H1 (cell line): ENCODE measurements at regions not wholly inside any gene's neighbourhood (a gene's known extent, or its start where the extent isn't known, plus 50 kb on each side); places are given as distances from the start of the nearest gene placed in this dataset.

Source experiments
- CTCF ChIA-PET: fragments of 300-600 bp; sonication (Branson Sonifier 250); formaldehyde crosslinking; loops from one replicate; lab custom pipeline; 2021; ENCODE audit not compliant: partially characterized antibody; lab: Charles Lee
- POLR2A ChIA-PET: fragments of 300-600 bp; sonication (Branson Sonifier 250); formaldehyde crosslinking; loops from one replicate; lab custom pipeline; 2021; ENCODE audit warnings: inconsistent platforms; ENCODE audit not compliant: partially characterized antibody; lab: Charles Lee
- DNase-seq, 2 experiments: peaks; one replicate each; pipeline versions ENCODE4 v3.0.0 to v3.0.0-alpha.2; 2010 to 2022; ENCODE audit warnings: low spot score in 2 of 2, low read depth in 1 of 2, mixed read lengths in 1 of 2
- FAIRE-seq: peaks from 2 replicates; lab custom pipeline; 2011; peaks lifted over from hg19 to GRCh38; lab: Jason Lieb, UNC
- H2AFZ ChIP-seq: 2 replicates; pipeline ENCODE4 v1.8.1; 2012; ENCODE audit warnings: low read length, inconsistent platforms
- H2AK5ac ChIP-seq: 2 replicates; pipeline ENCODE4 v1.6.1; 2013; ENCODE audit warnings: low read depth, low read length
- H2BK120ac ChIP-seq: replicated peaks from 2 replicates; pipeline ENCODE3; 2013; ENCODE audit warnings: low read depth, low read length, inconsistent platforms
- H2BK12ac ChIP-seq: 2 replicates; pipeline ENCODE4 v1.6.1; 2013; ENCODE audit warnings: low read depth, low read length
- H2BK15ac ChIP-seq: 2 replicates; pipeline ENCODE4 v1.6.1; 2013; ENCODE audit warnings: low read length
- H2BK20ac ChIP-seq: 2 replicates; pipeline ENCODE4 v1.6.1; 2013; ENCODE audit warnings: low read length
- H2BK5ac ChIP-seq: 2 replicates; pipeline ENCODE4 v1.6.1; 2013; ENCODE audit warnings: low read depth, low read length
- H3K14ac ChIP-seq: 2 replicates; pipeline ENCODE4 v1.6.1; 2013; ENCODE audit warnings: inconsistent platforms; ENCODE audit not compliant: insufficient read length
- H3K18ac ChIP-seq: 2 replicates; pipeline ENCODE4 v1.6.1; 2013; ENCODE audit warnings: low read length; ENCODE audit errors: extremely low read depth
- H3K23ac ChIP-seq: 2 replicates; pipeline ENCODE4 v1.6.1; 2013; ENCODE audit warnings: inconsistent platforms; ENCODE audit not compliant: insufficient read length
- H3K23me2 ChIP-seq: 2 replicates; pipeline ENCODE4 v1.6.1; 2013; ENCODE audit warnings: low read depth, low read length
- H3K27ac ChIP-seq: 2 replicates; pipeline ENCODE4 v1.6.1; 2011; ENCODE audit warnings: low read depth, low read length, inconsistent platforms
- H3K27me3 ChIP-seq, 4 experiments: replicated peaks in 1 of 4; 1 replicate in 1 of 4; 2 replicates in 3 of 4; pipeline versions ENCODE4 v1.6.1 to v1.8.1; 2011 to 2013; ENCODE audit warnings: low read length in 3 of 4, mild to moderate bottlenecking in 3 of 4, inconsistent platforms in 2 of 4, mixed read lengths in 2 of 4, moderate library complexity in 1 of 4; ENCODE audit not compliant: control insufficient read depth in 3 of 4, insufficient read depth in 3 of 4; ENCODE audit errors: extremely low read depth in 1 of 4
- H3K36me3 ChIP-seq, 4 experiments: 2 replicates each; pipeline versions ENCODE4 v1.6.1 to v1.8.1; 2011 to 2013; ENCODE audit warnings: mild to moderate bottlenecking in 4 of 4, low read length in 3 of 4, moderate library complexity in 2 of 4, control low read depth in 1 of 4, inconsistent platforms in 1 of 4; ENCODE audit not compliant: insufficient read depth in 4 of 4, control insufficient read depth in 2 of 4
- H3K4ac ChIP-seq: replicated peaks from 2 replicates; pipeline ENCODE3; 2013; ENCODE audit warnings: low read length, low read depth, mixed read lengths, inconsistent platforms; ENCODE audit not compliant: insufficient read length
- H3K4me1 ChIP-seq, 4 experiments: replicated peaks in 1 of 4; 1 replicate in 1 of 4; 2 replicates in 3 of 4; pipeline versions ENCODE4 v1.6.1 to v1.8.1; 2011 to 2013; ENCODE audit warnings: low read length in 3 of 4, inconsistent platforms in 2 of 4, mixed read lengths in 1 of 4; ENCODE audit not compliant: insufficient read depth in 4 of 4, control insufficient read depth in 3 of 4
- H3K4me2 ChIP-seq, 2 experiments: 2 replicates each; pipeline versions ENCODE4 v1.6.1 to v1.8.1; 2011 to 2013; ENCODE audit warnings: low read depth in 2 of 2, low read length in 2 of 2, control low read depth in 1 of 2, inconsistent platforms in 1 of 2, mild to moderate bottlenecking in 1 of 2; ENCODE audit not compliant: insufficient read depth in 1 of 2
- H3K4me3 ChIP-seq, 4 experiments: fragments of 200-600, 300-600 bp in 1 of 4; sonication (generic), shearing (Covaris generic), sonication (Bioruptor Twin) in 1 of 4; 2 replicates each; pipeline versions ENCODE4 v1.5.1 to v1.8.1; 2011 to 2016; ENCODE audit warnings: low read length in 4 of 4, low read depth in 3 of 4, control low read depth in 2 of 4, inconsistent platforms in 2 of 4, mild to moderate bottlenecking in 2 of 4, mixed read lengths in 1 of 4, moderate library complexity in 1 of 4; ENCODE audit not compliant: insufficient read depth in 2 of 4; ENCODE audit errors: extremely low read depth in 1 of 4
- H3K56ac ChIP-seq: replicated peaks from 2 replicates; pipeline ENCODE3; 2013; ENCODE audit warnings: low read depth, mild to moderate bottlenecking, mixed read lengths, low read length, inconsistent platforms; ENCODE audit not compliant: insufficient read length
- H3K79me1 ChIP-seq: 2 replicates; pipeline ENCODE4 v1.6.1; 2013; ENCODE audit warnings: low read depth, low read length, control low read depth
- H3K79me2 ChIP-seq, 2 experiments: 2 replicates each; pipeline versions ENCODE4 v1.6.1 to v1.8.1; 2012 to 2013; ENCODE audit warnings: low read length in 2 of 2, mild to moderate bottlenecking in 2 of 2, inconsistent platforms in 1 of 2; ENCODE audit not compliant: insufficient read depth in 2 of 2, control insufficient read depth in 1 of 2
- H3K9ac ChIP-seq, 4 experiments: replicated peaks in 1 of 4; 1 replicate in 1 of 4; 2 replicates in 3 of 4; pipeline versions ENCODE4 v1.6.1 to v1.8.1; 2011 to 2013; ENCODE audit warnings: low read depth in 3 of 4, low read length in 3 of 4, control low read depth in 2 of 4, mild to moderate bottlenecking in 2 of 4, moderate library complexity in 2 of 4, inconsistent platforms in 1 of 4; ENCODE audit errors: extremely low read depth in 1 of 4
- H3K9me3 ChIP-seq, 2 experiments: 2 replicates each; pipeline versions ENCODE4 v1.6.1 to v1.8.1; 2012 to 2013; ENCODE audit warnings: mild to moderate bottlenecking in 2 of 2, moderate library complexity in 2 of 2, control low read depth in 1 of 2, inconsistent platforms in 1 of 2, low read depth in 1 of 2, low read length in 1 of 2, mixed read lengths in 1 of 2; ENCODE audit not compliant: insufficient read depth in 2 of 2
- H4K20me1 ChIP-seq, 2 experiments: replicated peaks in 1 of 2; 2 replicates each; pipeline versions ENCODE3 to v1.8.1; 2011 to 2013; ENCODE audit warnings: inconsistent platforms in 2 of 2, low read length in 2 of 2, mild to moderate bottlenecking in 1 of 2; ENCODE audit not compliant: insufficient read depth in 2 of 2, control insufficient read depth in 1 of 2
- H4K5ac ChIP-seq: 2 replicates; pipeline ENCODE4 v1.6.1; 2013; ENCODE audit warnings: low read length, low read depth, mixed read lengths, inconsistent platforms; ENCODE audit not compliant: insufficient read length
- H4K8ac ChIP-seq: 2 replicates; pipeline ENCODE4 v1.8.0; 2013; ENCODE audit warnings: mild to moderate bottlenecking, moderate library complexity, low read length, inconsistent platforms; ENCODE audit not compliant: insufficient read depth; ENCODE audit errors: extremely low read depth
- H4K91ac ChIP-seq: replicated peaks from 2 replicates; pipeline ENCODE3; 2013; ENCODE audit warnings: low read length, mixed read lengths, inconsistent platforms; ENCODE audit not compliant: insufficient read length
- CHD2 ChIP-seq: IDR thresholded peaks from 2 replicates; pipeline ENCODE4 v1.6.1; 2012; ENCODE audit warnings: low read length, improper control_type of control experiment
- EP300 ChIP-seq, 2 experiments: IDR thresholded peaks; 1 replicate in 1 of 2; 2 replicates in 1 of 2; pipeline ENCODE4 v1.6.1; 2011 to 2012; ENCODE audit warnings: low read depth in 2 of 2, low read length in 2 of 2, mild to moderate bottlenecking in 2 of 2, borderline replicate concordance in 1 of 2, inconsistent platforms in 1 of 2, moderate library complexity in 1 of 2
- GABPA ChIP-seq: IDR thresholded peaks from 2 replicates; pipeline ENCODE4 v1.6.1; 2011; ENCODE audit warnings: mild to moderate bottlenecking, low read length, moderate library complexity, borderline replicate concordance; ENCODE audit not compliant: insufficient read depth

- Histone ChIP-seq H3K23ac (no peak overlapping the region), H3K79me2 (no peaks in the 10 kb centered on the region), H3K4me1 (peaks cover 0 to 3% (median 0%) of the 10 kb centered on the region in 4 experiments; a peak in 1 of 7 replicates), H3K4ac (no peak overlapping the region), H3K18ac (no peak overlapping the region), H3K9ac (no peak overlapping the region), H2AK5ac (no peak overlapping the region), H3K27me3 (no peaks in the 10 kb centered on the region), H2BK15ac (no peak overlapping the region), H2BK20ac (no peak overlapping the region), H2AFZ (no peak overlapping the region), H2BK12ac (no peak overlapping the region), H2BK120ac (no peak overlapping the region), H2BK5ac (no peak overlapping the region), H4K91ac (no peak overlapping the region), H3K14ac (no peak overlapping the region), H3K56ac (no peak overlapping the region), H3K4me2 (no peak overlapping the region), H3K27ac (no peak overlapping the region), H3K9me3 (no peaks in the 10 kb centered on the region), H3K4me3 (no peak overlapping the region), H3K36me3 (no peaks in the 10 kb centered on the region), H4K8ac (no peak overlapping the region), H4K20me1 (no peaks in the 10 kb centered on the region), H3K23me2 (no peaks in the 10 kb centered on the region; the same call in 1 of the 2 replicates), H4K5ac (no peak overlapping the region), H3K79me1 (no peaks in the 10 kb centered on the region)
- POLR2A ChIA-PET: no interaction called here
- DNase-seq (no peak), FAIRE-seq (no peak)
- CTCF ChIA-PET: interaction anchor here (0.6 to 0.7 kb wide), 2 partner anchors 319 to 1308 kb away, joined by 3 to 4 read pairs; no protein-coding TSS in a partner anchor
- no peak for TF ChIP-seq EP300 (IDR thresholded peaks at IDR 0.05; ENCODE audit: borderline replicate concordance in 1 of 2, low read depth in 2 of 2, low read length in 2 of 2)
- no peak for TF ChIP-seq GABPA
- no peak for TF ChIP-seq CHD2
Measured at GRCh38 chr5:87139795-87140194, 127.9 kb upstream of the RASA1 start.
